H1 (cell line): ENCODE measurements at regions not wholly inside any gene's neighbourhood (a gene's known extent, or its start where the extent isn't known, plus 50 kb on each side); places are given as distances from the start of the nearest gene placed in this dataset.

Source experiments
- CTCF ChIA-PET: fragments of 300-600 bp; sonication (Branson Sonifier 250); formaldehyde crosslinking; loops from one replicate; lab custom pipeline; 2021; ENCODE audit not compliant: partially characterized antibody; lab: Charles Lee
- POLR2A ChIA-PET: fragments of 300-600 bp; sonication (Branson Sonifier 250); formaldehyde crosslinking; loops from one replicate; lab custom pipeline; 2021; ENCODE audit warnings: inconsistent platforms; ENCODE audit not compliant: partially characterized antibody; lab: Charles Lee
- DNase-seq, 2 experiments: peaks; one replicate each; pipeline versions ENCODE4 v3.0.0 to v3.0.0-alpha.2; 2010 to 2022; ENCODE audit warnings: low spot score in 2 of 2, low read depth in 1 of 2, mixed read lengths in 1 of 2
- FAIRE-seq: peaks from 2 replicates; lab custom pipeline; 2011; peaks lifted over from hg19 to GRCh38; lab: Jason Lieb, UNC
- H2AFZ ChIP-seq: 2 replicates; pipeline ENCODE4 v1.8.1; 2012; ENCODE audit warnings: low read length, inconsistent platforms
- H2AK5ac ChIP-seq: 2 replicates; pipeline ENCODE4 v1.6.1; 2013; ENCODE audit warnings: low read depth, low read length
- H2BK120ac ChIP-seq: replicated peaks from 2 replicates; pipeline ENCODE3; 2013; ENCODE audit warnings: low read depth, low read length, inconsistent platforms
- H2BK12ac ChIP-seq: 2 replicates; pipeline ENCODE4 v1.6.1; 2013; ENCODE audit warnings: low read depth, low read length
- H2BK15ac ChIP-seq: 2 replicates; pipeline ENCODE4 v1.6.1; 2013; ENCODE audit warnings: low read length
- H2BK20ac ChIP-seq: 2 replicates; pipeline ENCODE4 v1.6.1; 2013; ENCODE audit warnings: low read length
- H2BK5ac ChIP-seq: 2 replicates; pipeline ENCODE4 v1.6.1; 2013; ENCODE audit warnings: low read depth, low read length
- H3K14ac ChIP-seq: 2 replicates; pipeline ENCODE4 v1.6.1; 2013; ENCODE audit warnings: inconsistent platforms; ENCODE audit not compliant: insufficient read length
- H3K18ac ChIP-seq: 2 replicates; pipeline ENCODE4 v1.6.1; 2013; ENCODE audit warnings: low read length; ENCODE audit errors: extremely low read depth
- H3K23ac ChIP-seq: 2 replicates; pipeline ENCODE4 v1.6.1; 2013; ENCODE audit warnings: inconsistent platforms; ENCODE audit not compliant: insufficient read length
- H3K23me2 ChIP-seq: 2 replicates; pipeline ENCODE4 v1.6.1; 2013; ENCODE audit warnings: low read depth, low read length
- H3K27ac ChIP-seq: 2 replicates; pipeline ENCODE4 v1.6.1; 2011; ENCODE audit warnings: low read depth, low read length, inconsistent platforms
- H3K27me3 ChIP-seq, 4 experiments: replicated peaks in 1 of 4; 1 replicate in 1 of 4; 2 replicates in 3 of 4; pipeline versions ENCODE4 v1.6.1 to v1.8.1; 2011 to 2013; ENCODE audit warnings: low read length in 3 of 4, mild to moderate bottlenecking in 3 of 4, inconsistent platforms in 2 of 4, mixed read lengths in 2 of 4, moderate library complexity in 1 of 4; ENCODE audit not compliant: control insufficient read depth in 3 of 4, insufficient read depth in 3 of 4; ENCODE audit errors: extremely low read depth in 1 of 4
- H3K36me3 ChIP-seq, 4 experiments: 2 replicates each; pipeline versions ENCODE4 v1.6.1 to v1.8.1; 2011 to 2013; ENCODE audit warnings: mild to moderate bottlenecking in 4 of 4, low read length in 3 of 4, moderate library complexity in 2 of 4, control low read depth in 1 of 4, inconsistent platforms in 1 of 4; ENCODE audit not compliant: insufficient read depth in 4 of 4, control insufficient read depth in 2 of 4
- H3K4ac ChIP-seq: replicated peaks from 2 replicates; pipeline ENCODE3; 2013; ENCODE audit warnings: low read length, low read depth, mixed read lengths, inconsistent platforms; ENCODE audit not compliant: insufficient read length
- H3K4me1 ChIP-seq, 4 experiments: replicated peaks in 1 of 4; 1 replicate in 1 of 4; 2 replicates in 3 of 4; pipeline versions ENCODE4 v1.6.1 to v1.8.1; 2011 to 2013; ENCODE audit warnings: low read length in 3 of 4, inconsistent platforms in 2 of 4, mixed read lengths in 1 of 4; ENCODE audit not compliant: insufficient read depth in 4 of 4, control insufficient read depth in 3 of 4
- H3K4me2 ChIP-seq, 2 experiments: 2 replicates each; pipeline versions ENCODE4 v1.6.1 to v1.8.1; 2011 to 2013; ENCODE audit warnings: low read depth in 2 of 2, low read length in 2 of 2, control low read depth in 1 of 2, inconsistent platforms in 1 of 2, mild to moderate bottlenecking in 1 of 2; ENCODE audit not compliant: insufficient read depth in 1 of 2
- H3K4me3 ChIP-seq, 4 experiments: fragments of 200-600, 300-600 bp in 1 of 4; sonication (generic), shearing (Covaris generic), sonication (Bioruptor Twin) in 1 of 4; 2 replicates each; pipeline versions ENCODE4 v1.5.1 to v1.8.1; 2011 to 2016; ENCODE audit warnings: low read length in 4 of 4, low read depth in 3 of 4, control low read depth in 2 of 4, inconsistent platforms in 2 of 4, mild to moderate bottlenecking in 2 of 4, mixed read lengths in 1 of 4, moderate library complexity in 1 of 4; ENCODE audit not compliant: insufficient read depth in 2 of 4; ENCODE audit errors: extremely low read depth in 1 of 4
- H3K56ac ChIP-seq: replicated peaks from 2 replicates; pipeline ENCODE3; 2013; ENCODE audit warnings: low read depth, mild to moderate bottlenecking, mixed read lengths, low read length, inconsistent platforms; ENCODE audit not compliant: insufficient read length
- H3K79me1 ChIP-seq: 2 replicates; pipeline ENCODE4 v1.6.1; 2013; ENCODE audit warnings: low read depth, low read length, control low read depth
- H3K79me2 ChIP-seq, 2 experiments: 2 replicates each; pipeline versions ENCODE4 v1.6.1 to v1.8.1; 2012 to 2013; ENCODE audit warnings: low read length in 2 of 2, mild to moderate bottlenecking in 2 of 2, inconsistent platforms in 1 of 2; ENCODE audit not compliant: insufficient read depth in 2 of 2, control insufficient read depth in 1 of 2
- H3K9ac ChIP-seq, 4 experiments: replicated peaks in 1 of 4; 1 replicate in 1 of 4; 2 replicates in 3 of 4; pipeline versions ENCODE4 v1.6.1 to v1.8.1; 2011 to 2013; ENCODE audit warnings: low read depth in 3 of 4, low read length in 3 of 4, control low read depth in 2 of 4, mild to moderate bottlenecking in 2 of 4, moderate library complexity in 2 of 4, inconsistent platforms in 1 of 4; ENCODE audit errors: extremely low read depth in 1 of 4
- H3K9me3 ChIP-seq, 2 experiments: 2 replicates each; pipeline versions ENCODE4 v1.6.1 to v1.8.1; 2012 to 2013; ENCODE audit warnings: mild to moderate bottlenecking in 2 of 2, moderate library complexity in 2 of 2, control low read depth in 1 of 2, inconsistent platforms in 1 of 2, low read depth in 1 of 2, low read length in 1 of 2, mixed read lengths in 1 of 2; ENCODE audit not compliant: insufficient read depth in 2 of 2
- H4K20me1 ChIP-seq, 2 experiments: replicated peaks in 1 of 2; 2 replicates each; pipeline versions ENCODE3 to v1.8.1; 2011 to 2013; ENCODE audit warnings: inconsistent platforms in 2 of 2, low read length in 2 of 2, mild to moderate bottlenecking in 1 of 2; ENCODE audit not compliant: insufficient read depth in 2 of 2, control insufficient read depth in 1 of 2
- H4K5ac ChIP-seq: 2 replicates; pipeline ENCODE4 v1.6.1; 2013; ENCODE audit warnings: low read length, low read depth, mixed read lengths, inconsistent platforms; ENCODE audit not compliant: insufficient read length
- H4K8ac ChIP-seq: 2 replicates; pipeline ENCODE4 v1.8.0; 2013; ENCODE audit warnings: mild to moderate bottlenecking, moderate library complexity, low read length, inconsistent platforms; ENCODE audit not compliant: insufficient read depth; ENCODE audit errors: extremely low read depth
- H4K91ac ChIP-seq: replicated peaks from 2 replicates; pipeline ENCODE3; 2013; ENCODE audit warnings: low read length, mixed read lengths, inconsistent platforms; ENCODE audit not compliant: insufficient read length
- ASH2L ChIP-seq: fragments of 200-600, 300-600 bp; sonication (generic); IDR thresholded peaks from one replicate; pipeline ENCODE4 v1.7.1; 2017; ENCODE audit warnings: low read length
- CBX5 ChIP-seq: fragments of 300-800, 300-1000 bp; sonication (generic); IDR thresholded peaks from 2 replicates; pipeline ENCODE4 v1.7.1; 2016; ENCODE audit warnings: antibody characterized with exemption, low read length, low read depth
- CTBP2 ChIP-seq: IDR thresholded peaks from 2 replicates; pipeline ENCODE4 v1.7.0; 2011; ENCODE audit warnings: borderline replicate concordance, mild to moderate bottlenecking, moderate library complexity, mixed read lengths, low read length; ENCODE audit not compliant: insufficient read depth, insufficient read length
- EZH2 ChIP-seq: fragments of 200-600 bp; sonication (generic); IDR thresholded peaks from 2 replicates; pipeline ENCODE4 v1.7.1; 2012; ENCODE audit warnings: low read depth, mild to moderate bottlenecking, moderate library complexity, low read length, inconsistent platforms; ENCODE audit not compliant: severe bottlenecking
- NRF1 ChIP-seq: IDR thresholded peaks from 2 replicates; pipeline ENCODE4 v1.6.1; 2011; ENCODE audit warnings: mild to moderate bottlenecking, low read depth, low read length, improper control_type of control experiment
- POLR2AphosphoS5 ChIP-seq: IDR thresholded peaks from 2 replicates; pipeline ENCODE4 v1.6.1; 2011; ENCODE audit warnings: low read depth, low read length
- RXRA ChIP-seq: IDR thresholded peaks from 2 replicates; pipeline ENCODE4 v1.6.1; 2011; ENCODE audit warnings: low read depth, mild to moderate bottlenecking, low read length, moderate library complexity; ENCODE audit not compliant: insufficient read depth
- SIN3A ChIP-seq, 2 experiments: IDR thresholded peaks in 1 of 2; conservative IDR thresholded peaks in 1 of 2; 2 replicates each; pipeline ENCODE4 v1.6.1; 2011 to 2012; ENCODE audit warnings: low read length in 2 of 2, improper control_type of control experiment in 1 of 2, low read depth in 1 of 2, mild to moderate bottlenecking in 1 of 2
- SP1 ChIP-seq: IDR thresholded peaks from 2 replicates; pipeline ENCODE4 v1.6.1; 2011; ENCODE audit warnings: low read depth, low read length
- SRF ChIP-seq: IDR thresholded peaks from 2 replicates; pipeline ENCODE4 v1.6.1; 2011; ENCODE audit warnings: mild to moderate bottlenecking, low read depth, low read length, moderate library complexity
- TAF7 ChIP-seq: optimal IDR thresholded peaks from 2 replicates; pipeline ENCODE3; 2011; ENCODE audit warnings: low read depth, mild to moderate bottlenecking, inconsistent platforms, low read length, moderate library complexity, borderline replicate concordance
- YY1 ChIP-seq: IDR thresholded peaks from 2 replicates; pipeline ENCODE4 v1.6.1; 2011; ENCODE audit warnings: low read depth, mild to moderate bottlenecking, low read length
- WGBS, 2 experiments: shearing (Covaris generic) in 1 of 2; methylation state at CpG; one replicate each; pipeline versions ENCODE4 v1.1.6 to v1.1.7; 2013 to 2015; ENCODE audit warnings: low lambda C conversion rate in 2 of 2, mixed read lengths in 2 of 2, inconsistent platforms in 1 of 2, low coverage in 1 of 2, missing lambda C conversion rate in 1 of 2; ENCODE audit not compliant: insufficient replicate concordance in 2 of 2, insufficient coverage in 1 of 2, insufficient read length in 1 of 2; ENCODE audit errors: extremely low coverage in 1 of 2, missing lambda C conversion rate in 1 of 2; 5-methylcytosine and 5-hydroxymethylcytosine counted together

DNA sequence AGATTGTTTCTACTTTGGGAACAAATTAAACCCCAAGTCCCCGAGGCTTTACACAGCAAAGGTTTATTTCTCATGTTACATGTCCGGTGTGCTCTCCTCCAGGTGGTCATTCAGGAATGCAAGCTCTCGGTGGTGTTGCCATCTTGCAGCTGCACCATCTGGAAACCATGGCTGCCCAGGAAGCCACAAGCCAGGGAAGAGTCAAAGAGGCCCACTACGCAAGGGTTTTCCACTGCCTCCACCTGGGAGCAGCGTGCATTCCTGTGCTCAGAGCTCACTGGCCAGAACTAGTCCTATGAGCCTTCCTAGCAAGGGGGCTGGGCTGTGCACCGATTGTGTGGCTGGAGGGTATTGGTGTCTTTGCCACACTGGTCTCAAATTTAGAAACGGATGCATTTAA, 128.8 kb upstream of the FOXF1 start:
- Histone ChIP-seq H3K4ac (no peak overlapping the region), H4K91ac (no peak overlapping the region), H2AFZ (no peak overlapping the region), H3K9ac (no peak overlapping the region), H3K14ac (no peak overlapping the region), H3K23ac (no peak overlapping the region), H3K9me3 (no peaks in the 10 kb centered on the region), H3K27ac (no peak overlapping the region), H4K8ac (no peak overlapping the region), H3K79me2 (no peaks in the 10 kb centered on the region), H3K36me3 (no peaks in the 10 kb centered on the region), H2BK20ac (no peak overlapping the region), H2BK120ac (no peak overlapping the region), H4K5ac (no peak overlapping the region), H3K18ac (no peak overlapping the region), H3K23me2 (no peaks in the 10 kb centered on the region; the same call in 1 of the 2 replicates), H3K4me2 (no peak overlapping the region), H4K20me1 (no peaks in the 10 kb centered on the region), H3K4me1 (peaks cover 0 to 3% (median 0%) of the 10 kb centered on the region in 4 experiments; a peak in 4 of 7 replicates), H2BK12ac (no peak overlapping the region), H3K27me3 (peaks cover 0 to 2% (median 0%) of the 10 kb centered on the region in 4 experiments; a peak in 2 of 7 replicates), H2BK5ac (no peak overlapping the region), H2AK5ac (no peak overlapping the region), H3K56ac (no peak overlapping the region), H2BK15ac (no peak overlapping the region), H3K4me3 (no peak overlapping the region), H3K79me1 (no peaks in the 10 kb centered on the region)
- ChIA-PET POLR2A (interaction anchor here (0.6 kb wide), 1 partner anchor 631 kb away, joined by 3 read pairs; no protein-coding TSS in a partner anchor), CTCF (interaction anchor here (0.7 to 1.4 kb wide), 6 partner anchors 10 to 896 kb away, joined by 3 to 5 read pairs (median 4); no protein-coding TSS in a partner anchor)
- TF ChIP-seq SIN3A (conservative IDR thresholded peaks at IDR 0.05 in 1 of 2, IDR thresholded peaks at IDR 0.05 in 1 of 2; ENCODE audit: low read depth in 1 of 2, low read length in 2 of 2) (no peak), SP1 (no peak), CBX5 (no peak), TAF7 (no peak), CTBP2 (no peak), RXRA (no peak), EZH2 (no peak), ASH2L (no peak), NRF1 (no peak), SRF (no peak), POLR2AphosphoS5 (no peak), YY1 (no peak)
- WGBS, 2 experiments: 90% methylated on average over 7 of the region's 7 CpGs; no CpG with 5 or more reads in 1 of the 2 experiments
- no peak for FAIRE-seq
- no peak for DNase-seq
